Bronchial epithelial cell (primary cell): ENCODE measurements at regions not wholly inside any gene's neighbourhood (a gene's known extent, or its start where the extent isn't known, plus 50 kb on each side); places are given as distances from the start of the nearest gene placed in this dataset.

Experiments
- DNase-seq: peaks from one replicate; pipeline ENCODE4 v3.0.0-alpha.2; 2010; ENCODE audit warnings: low read depth
- FAIRE-seq: peaks from 2 replicates; lab custom pipeline; 2011; peaks lifted over from hg19 to GRCh38; lab: Jason Lieb, UNC
- H3K27me3 ChIP-seq: 2 replicates; pipeline ENCODE4 v1.5.1; 2011; ENCODE audit warnings: low read length; ENCODE audit not compliant: control insufficient read depth, insufficient read depth
- H3K36me3 ChIP-seq: 2 replicates; pipeline ENCODE4 v1.5.1; 2011; ENCODE audit warnings: low read length; ENCODE audit not compliant: control insufficient read depth, insufficient read depth
- H3K4me3 ChIP-seq: 2 replicates; pipeline ENCODE4 v1.5.1; 2011; ENCODE audit warnings: mild to moderate bottlenecking, low read depth, low read length, control low read depth
- CTCF ChIP-seq: IDR thresholded peaks from 2 replicates; pipeline ENCODE4 v1.5.1; 2011; ENCODE audit warnings: mild to moderate bottlenecking, moderate library complexity, low read length, control low read depth, inconsistent platforms; ENCODE audit not compliant: insufficient read depth, severe bottlenecking

DNA sequence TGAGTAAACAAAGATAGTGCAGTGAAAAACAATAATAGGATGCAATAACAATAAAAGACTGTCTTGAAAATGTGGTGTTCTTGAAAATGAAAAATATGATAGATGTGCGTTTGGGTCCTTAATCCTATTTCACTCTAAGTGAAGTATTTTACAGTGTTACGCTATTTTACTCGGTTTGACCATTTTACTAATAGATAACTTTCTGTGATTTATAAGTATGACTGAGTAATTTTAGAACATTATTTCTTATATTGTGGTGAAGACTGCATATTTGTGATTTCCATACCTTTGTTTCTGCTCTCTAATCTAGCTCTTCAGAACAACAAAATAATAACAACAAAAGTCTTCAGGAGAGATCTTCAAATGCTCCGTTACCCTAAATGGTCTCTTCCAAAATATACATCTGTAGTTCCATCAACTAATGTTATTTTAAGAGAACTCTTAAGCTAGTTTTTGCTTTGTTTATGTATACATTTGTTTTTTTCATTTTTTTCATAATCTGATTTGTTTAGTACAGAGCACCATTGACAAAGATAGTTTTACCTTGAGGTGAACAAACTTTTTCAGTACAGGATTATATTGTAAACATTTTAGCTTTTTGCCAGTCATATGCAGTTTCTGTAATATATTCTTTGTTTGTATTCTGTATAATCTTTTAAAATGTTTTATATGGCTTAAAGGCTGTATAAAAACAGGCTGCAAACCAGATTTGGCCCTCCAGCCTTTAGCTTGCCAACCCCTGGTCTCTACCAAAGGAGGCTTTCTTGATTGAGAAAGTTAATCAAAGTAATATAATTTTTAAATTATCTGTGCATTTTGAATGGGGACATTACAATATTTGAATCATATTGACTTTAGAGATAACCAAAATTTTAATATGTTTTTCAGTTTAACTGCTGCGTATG is 1572.7 kb upstream of the PRR20A start:
- H3K36me3 ChIP-seq: no peaks in the 10 kb centered on the region
- FAIRE-seq: no peak
- no peaks in the 10 kb centered on the region for H3K27me3 ChIP-seq
- DNase-seq: no peak
- no peak overlapping the region for H3K4me3 ChIP-seq
- no peak for TF ChIP-seq CTCF

DNA sequence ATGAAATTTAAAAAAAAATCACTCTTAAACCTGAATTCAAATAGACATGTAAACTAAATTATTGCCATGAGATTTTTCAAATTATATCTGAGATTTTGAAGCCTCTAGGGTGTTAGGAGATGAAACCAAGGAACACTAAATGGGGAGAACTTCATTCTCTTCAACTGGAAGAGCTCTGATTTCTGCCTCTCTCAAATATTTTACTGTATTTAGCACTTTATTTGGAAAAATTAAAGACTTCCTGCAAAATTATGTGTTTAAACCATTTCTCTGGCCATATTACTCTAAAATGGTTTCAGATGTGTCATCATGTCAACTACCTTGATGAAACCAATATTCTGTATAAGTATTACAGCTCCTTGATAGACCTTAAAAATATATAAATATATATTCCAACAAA is 1571.6 kb upstream of the PRR20A start:
- Histone ChIP-seq H3K4me3 (no peak overlapping the region), H3K27me3 (no peaks in the 10 kb centered on the region), H3K36me3 (no peaks in the 10 kb centered on the region)
- no peak for FAIRE-seq
- DNase-seq: no peak
- no peak for TF ChIP-seq CTCF

- no peak for DNase-seq
- Histone ChIP-seq H3K27me3 (no peaks in the 10 kb centered on the region), H3K36me3 (no peaks in the 10 kb centered on the region), H3K4me3 (no peak overlapping the region)
- no peak for FAIRE-seq
- no peak for TF ChIP-seq CTCF
Measured at GRCh38 chr13:55569514-55569913, 1571.2 kb upstream of the PRR20A start.

- FAIRE-seq (no peak), DNase-seq (no peak)
- Histone ChIP-seq H3K27me3 (no peaks in the 10 kb centered on the region), H3K4me3 (no peak overlapping the region), H3K36me3 (no peaks in the 10 kb centered on the region)
- TF ChIP-seq CTCF: no peak
Measured at GRCh38 chr13:55570371-55570770, 1570.3 kb upstream of the PRR20A start.

DNA sequence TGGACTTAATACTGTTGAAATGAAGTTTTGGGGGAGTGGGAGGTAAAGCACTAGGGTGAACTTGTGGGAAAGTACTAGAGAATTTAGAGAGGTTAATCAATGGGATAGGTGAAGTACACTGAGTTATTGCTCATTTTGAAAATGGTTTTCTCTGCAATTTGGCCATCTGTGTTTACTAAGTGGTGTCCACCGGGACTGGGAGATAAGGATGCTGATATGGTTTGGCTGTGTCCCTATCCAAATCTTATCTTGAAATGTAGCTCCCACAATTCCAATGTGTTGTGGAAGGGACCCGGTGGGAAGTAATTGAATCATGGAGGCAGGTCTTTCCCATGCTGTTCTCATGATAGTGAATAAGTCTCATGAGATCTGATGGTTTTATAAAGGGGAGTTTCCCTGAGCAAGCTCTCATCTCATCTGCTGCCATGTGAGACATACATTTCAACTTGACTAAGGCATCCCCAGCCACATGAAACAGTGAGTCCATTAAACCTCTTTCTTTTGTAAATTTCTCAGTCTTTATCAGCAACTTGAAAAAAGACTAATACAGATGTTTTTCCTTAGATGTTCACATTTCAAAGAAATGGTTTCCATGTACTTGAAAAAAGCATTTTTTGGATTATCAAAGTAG is 1569.4 kb upstream of the PRR20A start:
- H3K27me3 ChIP-seq: no peaks in the 10 kb centered on the region
- TF ChIP-seq CTCF: no peak
- H3K4me3 ChIP-seq: no peak overlapping the region
- no peaks in the 10 kb centered on the region for H3K36me3 ChIP-seq
- DNase-seq (no peak), FAIRE-seq (no peak)
